Ishikawa (cell line): ENCODE measurements at regions not wholly inside any gene's neighbourhood (a gene's known extent, or its start where the extent isn't known, plus 50 kb on each side); places are given as distances from the start of the nearest gene placed in this dataset.

Experiments used
- CEBPB ChIP-seq: IDR thresholded peaks from 2 replicates; pipeline ENCODE4 v1.6.1; 2012
- CREB1 ChIP-seq: IDR thresholded peaks from 2 replicates; pipeline ENCODE4 v1.6.1; 2012; ENCODE audit warnings: low read depth
- EP300 ChIP-seq: IDR thresholded peaks from 2 replicates; pipeline ENCODE4 v1.6.1; 2012; ENCODE audit warnings: borderline replicate concordance
- REST ChIP-seq: IDR thresholded peaks from 2 replicates; pipeline ENCODE4 v1.6.1; 2012; ENCODE audit warnings: low read depth, mild to moderate bottlenecking
- TCF12 ChIP-seq: IDR thresholded peaks from 2 replicates; pipeline ENCODE4 v1.6.1; 2012; ENCODE audit warnings: low read depth
- USF1 ChIP-seq: IDR thresholded peaks from 2 replicates; pipeline ENCODE4 v1.6.1; 2012

GRCh38 chr12:17975763-17976162, 114.2 kb downstream of the RERGL start:
- TF ChIP-seq USF1 (no peak), REST (no peak), CEBPB (no peak), CREB1 (no peak), TCF12 (no peak), EP300 (no peak)
